NOMO-1 treated with DMSO at 0.1 percent for 48 hours (cell line): ENCODE measurements at regions not wholly inside any gene's neighbourhood (a gene's known extent, or its start where the extent isn't known, plus 50 kb on each side); places are given as distances from the start of the nearest gene placed in this dataset.
A peak's percentile ranks its signal among the peaks of the same experiment; 100 is the strongest.

ENCODE experiments used
- DNase-seq: peaks from one replicate; lab custom pipeline; 2025; ENCODE audit not compliant: unreplicated experiment; lab: John Stamatoyannopoulos, UW

GRCh38 chr15:91710080-91710698 is 143.3 kb upstream of the SLCO3A1 start:
- DNase-seq: no peak

GRCh38 chr15:91711384-91712033 is 142.0 kb upstream of the SLCO3A1 start:
- no peak for DNase-seq

GRCh38 chr15:91712286-91712685 is 141.2 kb upstream of the SLCO3A1 start:
- no peak for DNase-seq

GRCh38 chr15:91716536-91716935 is 137.0 kb upstream of the SLCO3A1 start:
- DNase-seq: no peak

- DNase-seq: no peak
These were observed 135.7 kb upstream of the SLCO3A1 start for GRCh38 chr15:91717811-91718210.

- no peak for DNase-seq
These were observed 129.5 kb upstream of the SLCO3A1 start for GRCh38 chr15:91723959-91724358.

GRCh38 chr15:91733661-91734060 is 119.8 kb upstream of the SLCO3A1 start:
- DNase-seq: no peak

GRCh38 chr15:91737151-91737818 is 116.2 kb upstream of the SLCO3A1 start:
- DNase-seq: no peak

- DNase-seq: no peak
These were observed 111.5 kb upstream of the SLCO3A1 start for GRCh38 chr15:91741986-91742385.

GRCh38 chr15:91751611-91752010 is 101.9 kb upstream of the SLCO3A1 start:
- DNase-seq: no peak

- no peak for DNase-seq
These were observed 101.3 kb upstream of the SLCO3A1 start for GRCh38 chr15:91752081-91752785.

GRCh38 chr15:91759560-91759959 is 93.9 kb upstream of the SLCO3A1 start:
- DNase-seq: no peak

- DNase-seq: no peak
These were observed 87.8 kb upstream of the SLCO3A1 start for GRCh38 chr15:91765660-91766059.

GRCh38 chr15:91769476-91769875 is 84.0 kb upstream of the SLCO3A1 start:
- no peak for DNase-seq

GRCh38 chr15:91769894-91770293 is 83.6 kb upstream of the SLCO3A1 start:
- peak; percentile 1 for DNase-seq

- DNase-seq: no peak
These were observed 77.4 kb upstream of the SLCO3A1 start for GRCh38 chr15:91776104-91776503.

- no peak for DNase-seq
These were observed 73.5 kb upstream of the SLCO3A1 start for GRCh38 chr15:91779960-91780359.

- peak; percentile 7 for DNase-seq
These were observed 73.1 kb upstream of the SLCO3A1 start for GRCh38 chr15:91780387-91780786.

- no peak for DNase-seq
These were observed 71.3 kb upstream of the SLCO3A1 start for GRCh38 chr15:91782221-91782620.

GRCh38 chr15:91783008-91783407 is 70.5 kb upstream of the SLCO3A1 start:
- DNase-seq: no peak

- DNase-seq: no peak
These were observed 70.1 kb upstream of the SLCO3A1 start for GRCh38 chr15:91783451-91783850.
